Psoas muscle (tissue), 7 donors: ENCODE measurements at regions not wholly inside any gene's neighbourhood (a gene's known extent, or its start where the extent isn't known, plus 50 kb on each side); places are given as distances from the start of the nearest gene placed in this dataset.

Experiments used
- ATAC-seq, 4 donors: fragments of 200-7000 bp; cut with Tn5 transposase; one replicate each; pipeline ENCODE4 v1.9.1; 2020; ENCODE audit warnings: moderate library complexity in 3 of 4, mild to moderate bottlenecking in 2 of 4
- DNase-seq, 2 donors: peaks; one replicate each; pipeline ENCODE4 v3.0.0-alpha.2; 2020
- H3K27ac ChIP-seq: fragments of 200-600 bp; one replicate; pipeline ENCODE4 v1.8.0; 2022
- H3K27me3 ChIP-seq, 3 donors: fragments of 200-600 bp in 1 of 3; one replicate each; pipeline versions ENCODE4 v1.6.1 to v1.8.0; 2013 to 2022; ENCODE audit warnings: low read length in 2 of 3, mild to moderate bottlenecking in 2 of 3, moderate library complexity in 1 of 3; ENCODE audit not compliant: insufficient read depth in 3 of 3
- H3K36me3 ChIP-seq, 2 donors: fragments of 200-600 bp in 1 of 2; one replicate each; pipeline versions ENCODE4 v1.6.1 to v1.8.0; 2013 to 2022; ENCODE audit warnings: low read depth in 1 of 2, mild to moderate bottlenecking in 1 of 2, moderate library complexity in 1 of 2; ENCODE audit not compliant: insufficient read depth in 1 of 2
- H3K4me1 ChIP-seq: fragments of 200-600 bp; one replicate; pipeline ENCODE4 v1.8.0; 2022
- H3K4me3 ChIP-seq: fragments of 200-600 bp; one replicate; pipeline ENCODE4 v1.8.0; 2022; ENCODE audit warnings: mild to moderate bottlenecking
- H3K9me3 ChIP-seq: fragments of 200-600 bp; one replicate; pipeline ENCODE4 v1.8.0; 2022
- CTCF ChIP-seq: fragments of 200-600 bp; IDR thresholded peaks from one replicate; pipeline ENCODE4 v1.8.0; 2022; ENCODE audit warnings: antibody characterized with exemption
- WGBS, 3 donors: extraction: QIAGEN DNeasy Blood & Tissue Kit; methylation state at CpG; one replicate each; pipeline versions ENCODE4 v1.1.6 to v1.1.7; 2013; 5-methylcytosine and 5-hydroxymethylcytosine counted together
- intact Hi-C, 2 donors: fragments of 100-400 bp; cut with DNase I; formaldehyde crosslinking; loops; one replicate each; pipeline versions ENCODE4 v1.11.0 to v1.14.2; 2022
- donor health status: healthy with polysubstance abuse.
- donor health status: DM: no; HTN: no; CAD: no; lungs with moderate emphysema.
- donor health status: Bipolar disorder and iron deficiency.
- donor health status: healthy.
- donor health status: DM: yes; HTN: yes; CAD: no.
- donor health status: DM: no; HTN: no; CAD: no.
- donor health status: DM: yes; HTN: yes; CAD: no.

- Histone ChIP-seq H3K27me3 (no peaks in the 10 kb centered on the region), H3K4me1 (no peaks in the 10 kb centered on the region), H3K27ac (no peak overlapping the region), H3K4me3 (no peak overlapping the region), H3K36me3 (no peaks in the 10 kb centered on the region), H3K9me3 (no peaks in the 10 kb centered on the region)
- intact Hi-C loops: no loop called here
- no peak for ATAC-seq
- 81 to 98% (median 91%) methylated on average over 4 of the region's 4 CpGs for WGBS, 3 donors
- no peak for TF ChIP-seq CTCF
- no peak for DNase-seq
These were observed 142.4 kb upstream of the TLE3 start for GRCh38 chr15:70240082-70240481.

GRCh38 chr15:70238917-70239316 is 141.2 kb upstream of the TLE3 start:
- Histone ChIP-seq H3K4me1 (no peaks in the 10 kb centered on the region), H3K27me3 (no peaks in the 10 kb centered on the region), H3K36me3 (no peaks in the 10 kb centered on the region), H3K4me3 (no peak overlapping the region), H3K27ac (no peak overlapping the region), H3K9me3 (no peaks in the 10 kb centered on the region)
- TF ChIP-seq CTCF: no peak
- intact Hi-C loops: no loop called here
- DNase-seq: no peak
- WGBS, 3 donors: 33 to 76% (median 49%) methylated on average over 3 of the region's 3 CpGs
- peak in 3 of 4 donors; percentile 60 to 85 (median 60) for ATAC-seq

GRCh38 chr15:70237626-70238025 is 139.9 kb upstream of the TLE3 start:
- no peak for ATAC-seq
- Histone ChIP-seq H3K27me3 (no peaks in the 10 kb centered on the region), H3K27ac (no peak overlapping the region), H3K4me1 (no peaks in the 10 kb centered on the region), H3K9me3 (peaks cover under 1% of the 10 kb centered on the region), H3K36me3 (no peaks in the 10 kb centered on the region), H3K4me3 (no peak overlapping the region)
- WGBS, 3 donors: 97 to 98% (median 98%) methylated on average over 2 of the region's 2 CpGs
- TF ChIP-seq CTCF: no peak
- intact Hi-C loops: no loop called here
- no peak for DNase-seq

GRCh38 chr15:70236341-70237086 is 138.8 kb upstream of the TLE3 start:
- ATAC-seq (no peak), DNase-seq (no peak)
- Histone ChIP-seq H3K27ac (no peak overlapping the region), H3K4me1 (no peaks in the 10 kb centered on the region), H3K36me3 (no peaks in the 10 kb centered on the region), H3K4me3 (no peak overlapping the region), H3K9me3 (peaks cover 12% of the 10 kb centered on the region), H3K27me3 (no peaks in the 10 kb centered on the region)
- 88 to 93% (median 90%) methylated on average over 5 of the region's 5 CpGs for WGBS, 3 donors
- no peak for TF ChIP-seq CTCF
- intact Hi-C loops: no loop called here

- TF ChIP-seq CTCF: no peak
- ATAC-seq (no peak), DNase-seq (no peak)
- H3K4me1 ChIP-seq: no peaks in the 10 kb centered on the region
- no peaks in the 10 kb centered on the region for H3K27me3 ChIP-seq
- no peak overlapping the region for H3K27ac ChIP-seq
- 73 to 77% (median 75%) methylated on average over 5 of the region's 5 CpGs for WGBS, 3 donors
- intact Hi-C loops: no loop called here
- peaks cover 20% of the 10 kb centered on the region for H3K9me3 ChIP-seq
- no peak overlapping the region for H3K4me3 ChIP-seq
- H3K36me3 ChIP-seq: no peaks in the 10 kb centered on the region
These were observed 137.6 kb upstream of the TLE3 start for GRCh38 chr15:70235347-70235746.
